ENCODE measurements at regions not wholly inside any gene's neighbourhood (a gene's known extent, or its start where the extent isn't known, plus 50 kb on each side); places are given as distances from the start of the nearest gene placed in this dataset.

GRCh38 chr4:67218883-67219282 is 326.4 kb downstream of the CENPC start:
- Histone ChIP-seq H4K20me1 (ENCODE audit: control insufficient read depth, insufficient read depth, low read depth, low read length) (no peaks in the 10 kb centered on the region), H3F3A (ENCODE audit: control insufficient read depth, insufficient read depth) (no peaks in the 10 kb centered on the region), H3K4me1 (ENCODE audit: control insufficient read depth, low read length) (no peaks in the 10 kb centered on the region), H3K9me3 (ENCODE audit: control insufficient read depth, insufficient read depth, low read length) (no peaks in the 10 kb centered on the region), H3K79me2 (ENCODE audit: control insufficient read depth, low read length) (no peaks in the 10 kb centered on the region), H3K9me2 (replicated peaks; ENCODE audit: control insufficient read depth, low read length) (no peaks in the 10 kb centered on the region), H3K4me3 (ENCODE audit: low read length) (no peak overlapping the region), H3K4me2 (ENCODE audit: low read length) (no peak overlapping the region), H3K36me3 (ENCODE audit: control insufficient read depth, low read length) (no peaks in the 10 kb centered on the region), H3K27ac (ENCODE audit: low read depth, low read length) (no peak overlapping the region), H3K27me3 (ENCODE audit: control insufficient read depth, low read length) (no peaks in the 10 kb centered on the region)
- TF ChIP-seq EZH2phosphoT487 (IDR thresholded peaks at IDR 0.05; ENCODE audit: borderline replicate concordance, low read length) (no peak), CTCF (IDR thresholded peaks at IDR 0.05; ENCODE audit: low read depth, low read length, poor library complexity, severe bottlenecking) (no peak)

GRCh38 chr4:67207941-67208441 is 337.3 kb downstream of the CENPC start:
- H3K4me2 ChIP-seq (ENCODE audit: low read length): no peak overlapping the region
- H3K27ac ChIP-seq (ENCODE audit: low read depth, low read length): no peak overlapping the region
- no peaks in the 10 kb centered on the region for H4K20me1 ChIP-seq (ENCODE audit: control insufficient read depth, insufficient read depth, low read depth, low read length)
- no peaks in the 10 kb centered on the region for H3K36me3 ChIP-seq (ENCODE audit: control insufficient read depth, low read length)
- H3K79me2 ChIP-seq (ENCODE audit: control insufficient read depth, low read length): no peaks in the 10 kb centered on the region
- H3F3A ChIP-seq (ENCODE audit: control insufficient read depth, insufficient read depth): no peaks in the 10 kb centered on the region
- H3K4me1 ChIP-seq (ENCODE audit: control insufficient read depth, low read length): no peaks in the 10 kb centered on the region
- no peaks in the 10 kb centered on the region for H3K9me3 ChIP-seq (ENCODE audit: control insufficient read depth, insufficient read depth, low read length)
- H3K4me3 ChIP-seq (ENCODE audit: low read length): no peak overlapping the region
- no peaks in the 10 kb centered on the region for H3K9me2 ChIP-seq (replicated peaks; ENCODE audit: control insufficient read depth, low read length)
- H3K27me3 ChIP-seq (ENCODE audit: control insufficient read depth, low read length): no peaks in the 10 kb centered on the region
- no peak for TF ChIP-seq CTCF (IDR thresholded peaks at IDR 0.05; ENCODE audit: low read depth, low read length, poor library complexity, severe bottlenecking)
- no peak for TF ChIP-seq EZH2phosphoT487 (IDR thresholded peaks at IDR 0.05; ENCODE audit: borderline replicate concordance, low read length)

DNA sequence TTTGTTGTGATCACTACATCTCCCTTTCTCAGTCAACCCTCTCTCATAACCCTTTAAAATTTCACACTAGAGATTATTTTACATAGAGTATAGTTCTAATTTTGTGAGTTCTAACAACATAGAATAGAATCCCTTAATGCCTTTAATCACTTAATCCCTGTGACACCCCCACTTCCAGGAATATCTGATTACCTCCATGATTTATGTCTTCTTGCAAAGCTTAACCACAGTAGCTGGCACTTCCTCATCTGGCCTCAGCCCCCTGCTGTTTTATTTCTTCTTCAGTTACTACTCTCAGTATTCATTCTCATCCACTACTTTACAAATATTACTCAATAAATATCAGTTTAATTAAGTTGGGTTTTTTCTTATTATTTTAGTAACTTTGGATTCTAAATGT is 340.9 kb downstream of the CENPC start:
- H4K20me1 ChIP-seq (ENCODE audit: control insufficient read depth, insufficient read depth, low read depth, low read length): no peaks in the 10 kb centered on the region
- H3K79me2 ChIP-seq (ENCODE audit: control insufficient read depth, low read length): no peaks in the 10 kb centered on the region
- H3K36me3 ChIP-seq (ENCODE audit: control insufficient read depth, low read length): no peaks in the 10 kb centered on the region
- H3K9me2 ChIP-seq (replicated peaks; ENCODE audit: control insufficient read depth, low read length): no peaks in the 10 kb centered on the region
- no peaks in the 10 kb centered on the region for H3K9me3 ChIP-seq (ENCODE audit: control insufficient read depth, insufficient read depth, low read length)
- no peaks in the 10 kb centered on the region for H3K4me1 ChIP-seq (ENCODE audit: control insufficient read depth, low read length)
- TF ChIP-seq CTCF (IDR thresholded peaks at IDR 0.05; ENCODE audit: low read depth, low read length, poor library complexity, severe bottlenecking) (no peak), EZH2phosphoT487 (IDR thresholded peaks at IDR 0.05; ENCODE audit: borderline replicate concordance, low read length) (no peak)
- no peak overlapping the region for H3K4me2 ChIP-seq (ENCODE audit: low read length)
- no peak overlapping the region for H3K4me3 ChIP-seq (ENCODE audit: low read length)
- no peak overlapping the region for H3K27ac ChIP-seq (ENCODE audit: low read depth, low read length)
- no peaks in the 10 kb centered on the region for H3K27me3 ChIP-seq (ENCODE audit: control insufficient read depth, low read length)
- H3F3A ChIP-seq (ENCODE audit: control insufficient read depth, insufficient read depth): no peaks in the 10 kb centered on the region
